ENCODE measurements at regions not wholly inside any gene's neighbourhood (a gene's known extent, or its start where the extent isn't known, plus 50 kb on each side); places are given as distances from the start of the nearest gene placed in this dataset.

- peaks cover 0 to 3% (median 1%) of the 10 kb centered on the region in 4 donors for H3K9me3 ChIP-seq (ENCODE audit: control insufficient read depth in 4 of 4, insufficient read depth in 3 of 4, low read length in 3 of 4)
- DNase-seq, result no peak
Measured at GRCh38 chr3:89948008-89948407, 840.6 kb downstream of the EPHA3 start.

GRCh38 chr3:89950772-89951171 lies 843.4 kb downstream of the EPHA3 start:
- WGBS, 2 donors, result 59 to 64% methylated on average over 1 of the region's 1 CpG
- Histone ChIP-seq H3K9me3 (ENCODE audit: control insufficient read depth in 4 of 4, insufficient read depth in 3 of 4, low read length in 3 of 4) (peaks cover 0 to 3% (median 1%) of the 10 kb centered on the region in 4 donors), H3K9ac (ENCODE audit: insufficient read depth in 1 of 2, low read length in 2 of 2) (no peak overlapping the region), H3K27ac (ENCODE audit: low read depth in 1 of 2, low read length in 1 of 2) (no peak overlapping the region), H3K4me3 (no peak overlapping the region), H3K27me3 (ENCODE audit: control insufficient read depth in 3 of 3, insufficient read depth in 3 of 3, low read length in 2 of 3) (no peaks in the 10 kb centered on the region), H3K4me1 (ENCODE audit: control insufficient read depth in 5 of 5, insufficient read depth in 5 of 5, low read length in 5 of 5) (peaks cover 0 to 4% (median 0%) of the 10 kb centered on the region in 5 donors), H3K36me3 (ENCODE audit: control insufficient read depth in 4 of 4, insufficient read depth in 4 of 4, low read length in 4 of 4) (no peaks in the 10 kb centered on the region)
- DNase-seq (no peak), ATAC-seq (ENCODE audit: insufficient read depth, low FRiP score) (no peak)
- no peak for TF ChIP-seq CTCF (IDR thresholded peaks at IDR 0.05; ENCODE audit: control extremely low read depth, extremely low read depth)

More at GRCh38 chr3:89948008-89948407, 840.6 kb downstream of the EPHA3 start:
- H3K27me3 ChIP-seq (ENCODE audit: control insufficient read depth in 3 of 3, insufficient read depth in 3 of 3, low read length in 2 of 3), result no peaks in the 10 kb centered on the region
- no peak for TF ChIP-seq CTCF (IDR thresholded peaks at IDR 0.05; ENCODE audit: control extremely low read depth, extremely low read depth)
- H3K36me3 ChIP-seq (ENCODE audit: control insufficient read depth in 4 of 4, insufficient read depth in 4 of 4, low read length in 4 of 4), result no peaks in the 10 kb centered on the region
- no peak overlapping the region for H3K9ac ChIP-seq (ENCODE audit: insufficient read depth in 1 of 2, low read length in 2 of 2)
- no peak overlapping the region for H3K27ac ChIP-seq (ENCODE audit: low read depth in 1 of 2, low read length in 1 of 2)
- no peak for ATAC-seq (ENCODE audit: insufficient read depth, low FRiP score)
- no peak overlapping the region for H3K4me3 ChIP-seq
- peaks cover 0 to 4% (median 0%) of the 10 kb centered on the region in 5 donors for H3K4me1 ChIP-seq (ENCODE audit: control insufficient read depth in 5 of 5, insufficient read depth in 5 of 5, low read length in 5 of 5)

GRCh38 chr3:89954137-89954536 lies 846.7 kb downstream of the EPHA3 start:
- H3K4me1 ChIP-seq (ENCODE audit: control insufficient read depth in 5 of 5, insufficient read depth in 5 of 5, low read length in 5 of 5), result peaks cover 0 to 4% (median 0%) of the 10 kb centered on the region in 5 donors
- WGBS, 2 donors, result 92 to 93% methylated on average over 3 of the region's 3 CpGs
- H3K9me3 ChIP-seq (ENCODE audit: control insufficient read depth in 4 of 4, insufficient read depth in 3 of 4, low read length in 3 of 4), result no peaks in the 10 kb centered on the region
- no peak for ATAC-seq (ENCODE audit: insufficient read depth, low FRiP score)
- no peak overlapping the region for H3K4me3 ChIP-seq
- no peaks in the 10 kb centered on the region for H3K27me3 ChIP-seq (ENCODE audit: control insufficient read depth in 3 of 3, insufficient read depth in 3 of 3, low read length in 2 of 3)
- no peak for TF ChIP-seq CTCF (IDR thresholded peaks at IDR 0.05; ENCODE audit: control extremely low read depth, extremely low read depth)
- H3K36me3 ChIP-seq (ENCODE audit: control insufficient read depth in 4 of 4, insufficient read depth in 4 of 4, low read length in 4 of 4), result no peaks in the 10 kb centered on the region
- no peak overlapping the region for H3K9ac ChIP-seq (ENCODE audit: insufficient read depth in 1 of 2, low read length in 2 of 2)
- H3K27ac ChIP-seq (ENCODE audit: low read depth in 1 of 2, low read length in 1 of 2), result no peak overlapping the region
- DNase-seq, result no peak

GRCh38 chr3:89955156-89955555 lies 847.7 kb downstream of the EPHA3 start:
- no peak overlapping the region for H3K9ac ChIP-seq (ENCODE audit: insufficient read depth in 1 of 2, low read length in 2 of 2)
- TF ChIP-seq CTCF (IDR thresholded peaks at IDR 0.05; ENCODE audit: control extremely low read depth, extremely low read depth), result no peak
- DNase-seq (peak; percentile 26 to 65 (median 61)), ATAC-seq (ENCODE audit: insufficient read depth, low FRiP score) (no peak)
- H3K27ac ChIP-seq (ENCODE audit: low read depth in 1 of 2, low read length in 1 of 2), result no peak overlapping the region
- no peaks in the 10 kb centered on the region for H3K9me3 ChIP-seq (ENCODE audit: control insufficient read depth in 4 of 4, insufficient read depth in 3 of 4, low read length in 3 of 4)
- no peaks in the 10 kb centered on the region for H3K36me3 ChIP-seq (ENCODE audit: control insufficient read depth in 4 of 4, insufficient read depth in 4 of 4, low read length in 4 of 4)
- H3K4me3 ChIP-seq, result no peak overlapping the region
- peaks cover 0 to 4% (median 0%) of the 10 kb centered on the region in 5 donors for H3K4me1 ChIP-seq (ENCODE audit: control insufficient read depth in 5 of 5, insufficient read depth in 5 of 5, low read length in 5 of 5)
- no peaks in the 10 kb centered on the region for H3K27me3 ChIP-seq (ENCODE audit: control insufficient read depth in 3 of 3, insufficient read depth in 3 of 3, low read length in 2 of 3)
